ENCODE measurements at regions not wholly inside any gene's neighbourhood (a gene's known extent, or its start where the extent isn't known, plus 50 kb on each side); places are given as distances from the start of the nearest gene placed in this dataset.
A peak's percentile ranks its signal among the peaks of the same experiment; 100 is the strongest.

DNA sequence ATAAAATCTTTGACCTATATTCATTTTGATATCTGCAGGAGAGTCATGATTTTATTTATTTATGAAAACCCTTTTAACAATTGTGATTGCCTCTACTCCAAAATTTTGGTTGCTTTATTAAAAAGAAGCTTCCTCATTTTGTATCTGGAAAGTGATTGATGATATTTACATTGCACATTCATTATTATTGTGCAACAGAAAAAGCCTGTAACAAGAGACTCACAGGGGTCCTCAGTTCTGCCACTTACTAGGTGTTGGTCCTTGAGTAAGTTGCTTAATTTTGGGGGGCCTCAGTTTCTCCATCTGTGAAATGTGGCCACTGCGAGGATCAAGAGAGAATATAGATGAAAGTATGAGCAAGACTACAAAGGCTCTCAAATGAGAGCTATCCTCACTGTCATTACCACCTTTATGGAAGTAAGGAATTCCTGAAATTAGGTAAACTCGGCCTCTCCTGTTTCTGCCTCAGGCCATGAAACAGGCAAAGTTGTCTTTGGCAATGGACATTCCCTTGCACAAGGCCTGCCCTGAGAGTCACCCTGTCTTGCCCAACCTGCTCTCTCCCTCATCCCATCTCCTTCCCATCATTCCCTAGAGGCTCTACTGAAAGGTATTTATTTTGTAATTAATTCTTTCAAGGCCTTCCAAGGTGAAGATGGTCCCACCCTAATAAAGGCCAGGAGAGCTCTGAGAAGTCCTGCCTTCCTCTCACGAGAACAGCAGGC, 66.1 kb upstream of the ABLIM1 start:
- no TSS peak for BruUV-seq (replicated peaks)
- Mint-ChIP-seq H3K4me3 (ENCODE audit: unreplicated experiment) (no peak overlapping the region), H3K27me3 (ENCODE audit: insufficient read depth, unreplicated experiment) (no peaks in the 10 kb centered on the region), H3K4me1 (ENCODE audit: insufficient read depth, unreplicated experiment) (peaks cover 39% of the 10 kb centered on the region), H3K9me3 (ENCODE audit: unreplicated experiment) (no peaks in the 10 kb centered on the region), H3K36me3 (ENCODE audit: insufficient read depth, unreplicated experiment) (no peaks in the 10 kb centered on the region), H3K27ac (ENCODE audit: low read depth, unreplicated experiment) (peak overlapping the region; percentile 59)
- intact Hi-C loops (cut with micrococcal nuclease) = no loop called here
- POLR2A ChIA-PET = interaction anchor here (0.6 to 6.3 kb wide), 20 partner anchors 9 to 550 kb away, joined by 3 to 61 read pairs (median 4); partner anchors contain the start of genes CCDC186 and FHIP2A
- TF ChIP-seq, protein P1, sequence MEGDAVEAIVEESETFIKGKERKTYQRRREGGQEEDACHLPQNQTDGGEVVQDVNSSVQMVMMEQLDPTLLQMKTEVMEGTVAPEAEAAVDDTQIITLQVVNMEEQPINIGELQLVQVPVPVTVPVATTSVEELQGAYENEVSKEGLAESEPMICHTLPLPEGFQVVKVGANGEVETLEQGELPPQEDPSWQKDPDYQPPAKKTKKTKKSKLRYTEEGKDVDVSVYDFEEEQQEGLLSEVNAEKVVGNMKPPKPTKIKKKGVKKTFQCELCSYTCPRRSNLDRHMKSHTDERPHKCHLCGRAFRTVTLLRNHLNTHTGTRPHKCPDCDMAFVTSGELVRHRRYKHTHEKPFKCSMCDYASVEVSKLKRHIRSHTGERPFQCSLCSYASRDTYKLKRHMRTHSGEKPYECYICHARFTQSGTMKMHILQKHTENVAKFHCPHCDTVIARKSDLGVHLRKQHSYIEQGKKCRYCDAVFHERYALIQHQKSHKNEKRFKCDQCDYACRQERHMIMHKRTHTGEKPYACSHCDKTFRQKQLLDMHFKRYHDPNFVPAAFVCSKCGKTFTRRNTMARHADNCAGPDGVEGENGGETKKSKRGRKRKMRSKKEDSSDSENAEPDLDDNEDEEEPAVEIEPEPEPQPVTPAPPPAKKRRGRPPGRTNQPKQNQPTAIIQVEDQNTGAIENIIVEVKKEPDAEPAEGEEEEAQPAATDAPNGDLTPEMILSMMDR (IDR thresholded peaks at IDR 0.05; ENCODE audit: unreplicated experiment) = no peak
- peak; percentile 98 for DNase-seq (ENCODE audit: unreplicated experiment)
- CTCF ChIA-PET = interaction anchor here (0.8 to 2.1 kb wide), 6 partner anchors 8 to 61 kb away, joined by 3 to 11 read pairs (median 4); no protein-coding TSS in a partner anchor

- no TSS peak for BruUV-seq (replicated peaks)
- H3K4me1 Mint-ChIP-seq (ENCODE audit: insufficient read depth, unreplicated experiment) = peaks cover 39% of the 10 kb centered on the region
- H3K9me3 Mint-ChIP-seq (ENCODE audit: unreplicated experiment) = no peaks in the 10 kb centered on the region
- intact Hi-C loops (cut with micrococcal nuclease) = no loop called here
- no peak overlapping the region for H3K4me3 Mint-ChIP-seq (ENCODE audit: unreplicated experiment)
- ChIA-PET POLR2A (interaction anchor here (0.6 to 6.3 kb wide), 17 partner anchors 9 to 550 kb away, joined by 3 to 61 read pairs (median 4); partner anchors contain the start of genes CCDC186 and FHIP2A), CTCF (interaction anchor here (0.8 to 2.1 kb wide), 3 partner anchors 9 to 20 kb away, joined by 3 to 9 read pairs (median 3); no protein-coding TSS in a partner anchor)
- no peaks in the 10 kb centered on the region for H3K27me3 Mint-ChIP-seq (ENCODE audit: insufficient read depth, unreplicated experiment)
- no peak overlapping the region for H3K27ac Mint-ChIP-seq (ENCODE audit: low read depth, unreplicated experiment)
- DNase-seq (ENCODE audit: unreplicated experiment) = no peak
- TF ChIP-seq, protein P1 (IDR thresholded peaks at IDR 0.05; ENCODE audit: unreplicated experiment) = no peak
- no peaks in the 10 kb centered on the region for H3K36me3 Mint-ChIP-seq (ENCODE audit: insufficient read depth, unreplicated experiment)
Observed at GRCh38 chr10:114724716-114725106, 66.6 kb upstream of the ABLIM1 start.

DNA sequence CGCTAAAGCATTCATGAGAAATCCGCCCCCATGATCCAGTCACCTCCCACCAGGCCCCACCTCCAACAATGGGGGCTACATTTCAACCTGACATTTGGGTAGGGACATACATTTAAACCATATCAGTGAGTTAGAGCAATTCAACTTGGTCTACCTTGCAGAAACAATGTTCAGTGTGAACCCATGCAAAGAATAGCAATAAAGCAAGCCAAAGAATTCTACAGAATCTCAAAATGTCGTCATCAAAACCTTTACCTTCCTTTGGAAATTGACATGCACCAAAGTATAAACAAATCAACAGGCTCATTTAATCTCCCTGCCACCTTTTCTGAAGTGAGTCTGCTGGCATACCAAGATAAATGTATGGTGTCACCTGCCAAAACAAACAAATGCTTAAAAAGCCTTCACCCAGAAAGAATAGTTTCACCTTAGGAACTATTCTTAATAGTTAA, 68.8 kb upstream of the ABLIM1 start:
- Mint-ChIP-seq H3K36me3 (ENCODE audit: insufficient read depth, unreplicated experiment) (no peaks in the 10 kb centered on the region), H3K4me3 (ENCODE audit: unreplicated experiment) (no peak overlapping the region), H3K9me3 (ENCODE audit: unreplicated experiment) (no peaks in the 10 kb centered on the region), H3K27ac (ENCODE audit: low read depth, unreplicated experiment) (no peak overlapping the region), H3K4me1 (ENCODE audit: insufficient read depth, unreplicated experiment) (peaks cover 45% of the 10 kb centered on the region), H3K27me3 (ENCODE audit: insufficient read depth, unreplicated experiment) (no peaks in the 10 kb centered on the region)
- no TSS peak for BruUV-seq (replicated peaks)
- TF ChIP-seq, protein P1 (IDR thresholded peaks at IDR 0.05; ENCODE audit: unreplicated experiment) = no peak
- ChIA-PET POLR2A (interaction anchor here (0.6 to 6.3 kb wide), 4 partner anchors 13 to 220 kb away, joined by 3 to 61 read pairs (median 4); no protein-coding TSS in a partner anchor), CTCF (no interaction called here)
- intact Hi-C loops (cut with micrococcal nuclease) = no loop called here
- DNase-seq (ENCODE audit: unreplicated experiment) = peak; percentile 58

GRCh38 chr10:114728325-114728724, 70.2 kb upstream of the ABLIM1 start:
- no TSS peak for BruUV-seq (replicated peaks)
- TF ChIP-seq, protein P1 (IDR thresholded peaks at IDR 0.05; ENCODE audit: unreplicated experiment) = no peak
- Mint-ChIP-seq H3K9me3 (ENCODE audit: unreplicated experiment) (no peaks in the 10 kb centered on the region), H3K27me3 (ENCODE audit: insufficient read depth, unreplicated experiment) (no peaks in the 10 kb centered on the region), H3K4me1 (ENCODE audit: insufficient read depth, unreplicated experiment) (peaks cover 39% of the 10 kb centered on the region), H3K36me3 (ENCODE audit: insufficient read depth, unreplicated experiment) (no peaks in the 10 kb centered on the region), H3K4me3 (ENCODE audit: unreplicated experiment) (no peak overlapping the region), H3K27ac (ENCODE audit: low read depth, unreplicated experiment) (peak overlapping the region; percentile 32)
- DNase-seq (ENCODE audit: unreplicated experiment) = no peak
- POLR2A ChIA-PET = interaction anchor here (0.6 to 6.3 kb wide), 5 partner anchors 15 to 966 kb away, joined by 3 to 61 read pairs (median 5); no protein-coding TSS in a partner anchor
- CTCF ChIA-PET = interaction anchor here (0.6 to 1.2 kb wide), 3 partner anchors 36 to 58 kb away, joined by 3 read pairs; no protein-coding TSS in a partner anchor
- intact Hi-C loops (cut with micrococcal nuclease) = no loop called here

Measured in MCF 10A (cell line).